Smooth muscle cell (in vitro differentiated cells): ENCODE measurements at regions not wholly inside any gene's neighbourhood (a gene's known extent, or its start where the extent isn't known, plus 50 kb on each side); places are given as distances from the start of the nearest gene placed in this dataset.

Experiments used
- DNase-seq: peaks from one replicate; lab custom pipeline; 2025; ENCODE audit not compliant: unreplicated experiment; lab: John Stamatoyannopoulos, UW
- H2AFZ ChIP-seq: fragments of 200-600 bp; sonication (generic); 2 replicates; pipeline ENCODE4 v1.6.0; 2016; ENCODE audit warnings: antibody characterized with exemption, low read depth, mild to moderate bottlenecking
- H3F3A ChIP-seq: fragments of 200-600 bp; sonication (generic); 2 replicates; pipeline ENCODE4 v1.6.0; 2017; ENCODE audit warnings: antibody characterized with exemption, low read depth
- H3K27ac ChIP-seq: fragments of 200-600 bp; sonication (generic); 2 replicates; pipeline ENCODE4 v1.5.1; 2016; ENCODE audit warnings: low read depth, mild to moderate bottlenecking
- H3K27me3 ChIP-seq: fragments of 200-600 bp; sonication (generic); 2 replicates; pipeline ENCODE4 v1.6.1; 2016; ENCODE audit warnings: low read depth, mild to moderate bottlenecking
- H3K36me3 ChIP-seq: fragments of 200-600 bp; sonication (generic); 2 replicates; pipeline ENCODE4 v1.5.1; 2016; ENCODE audit warnings: low read depth
- H3K4me1 ChIP-seq: fragments of 200-600 bp; sonication (generic); 2 replicates; pipeline ENCODE4 v1.5.1; 2016; ENCODE audit warnings: low read depth
- H3K4me2 ChIP-seq: fragments of 200-600 bp; sonication (generic); 2 replicates; pipeline ENCODE4 v1.6.0; 2016; ENCODE audit warnings: mild to moderate bottlenecking
- H3K4me3 ChIP-seq: fragments of 200-600 bp; sonication (generic); 2 replicates; pipeline ENCODE4 v1.5.1; 2016; ENCODE audit warnings: mild to moderate bottlenecking
- H3K79me2 ChIP-seq: fragments of 200-600 bp; sonication (generic); 2 replicates; pipeline ENCODE4 v1.6.0; 2016; ENCODE audit warnings: low read depth, mild to moderate bottlenecking
- H3K9ac ChIP-seq: fragments of 200-600 bp; sonication (generic); 2 replicates; pipeline ENCODE4 v1.6.0; 2016; ENCODE audit warnings: low read depth
- H3K9me3 ChIP-seq: fragments of 200-600 bp; sonication (generic); replicated peaks from 2 replicates; pipeline ENCODE4 v1.5.1; 2016; ENCODE audit warnings: low read depth
- H4K20me1 ChIP-seq: fragments of 200-600 bp; sonication (generic); 2 replicates; pipeline ENCODE4 v1.6.0; 2016; ENCODE audit warnings: low read depth
- CTCF ChIP-seq: fragments of 200-600 bp; sonication (generic); IDR thresholded peaks from 2 replicates; pipeline ENCODE4 v1.5.1; 2017; ENCODE audit warnings: borderline replicate concordance, mild to moderate bottlenecking, antibody characterized with exemption; ENCODE audit not compliant: insufficient read depth, poor library complexity, severe bottlenecking
- WGBS: methylation state at CpG from one replicate; pipeline ENCODE4 v1.1.7; 2016; ENCODE audit warnings: low lambda C conversion rate; 5-methylcytosine and 5-hydroxymethylcytosine counted together

DNA sequence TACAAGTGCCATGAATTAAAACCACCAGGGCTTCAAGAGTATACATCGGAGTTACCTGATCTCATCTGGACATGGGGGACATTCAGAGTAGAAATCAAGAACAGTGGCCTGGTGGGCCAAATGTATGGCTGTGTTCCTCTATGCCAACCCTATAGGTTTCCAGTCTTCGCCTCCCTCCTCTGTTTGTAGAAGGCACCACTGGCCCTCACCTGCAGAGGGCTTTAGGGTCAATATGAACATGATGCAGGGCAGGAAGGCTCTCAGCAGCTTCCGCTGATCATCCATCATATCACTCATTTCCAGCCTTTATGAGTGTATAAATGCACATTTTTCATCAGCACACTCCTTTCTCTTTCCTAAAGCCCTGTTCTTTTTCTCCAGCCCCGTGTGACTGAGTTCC, 555.5 kb upstream of the BRINP1 start:
- no peaks in the 10 kb centered on the region for H3K4me1 ChIP-seq
- no peak overlapping the region for H3K27ac ChIP-seq
- H3K79me2 ChIP-seq: no peaks in the 10 kb centered on the region
- H2AFZ ChIP-seq: no peak overlapping the region
- no peaks in the 10 kb centered on the region for H3K9me3 ChIP-seq
- DNase-seq: no peak
- no peaks in the 10 kb centered on the region for H4K20me1 ChIP-seq
- WGBS: 91% methylated on average over 4 of the region's 4 CpGs
- no peak overlapping the region for H3K4me2 ChIP-seq
- no peaks in the 10 kb centered on the region for H3F3A ChIP-seq
- H3K9ac ChIP-seq: no peak overlapping the region
- no peak for TF ChIP-seq CTCF
- H3K36me3 ChIP-seq: no peaks in the 10 kb centered on the region
- no peak overlapping the region for H3K4me3 ChIP-seq
- peaks cover 16% of the 10 kb centered on the region for H3K27me3 ChIP-seq

DNA sequence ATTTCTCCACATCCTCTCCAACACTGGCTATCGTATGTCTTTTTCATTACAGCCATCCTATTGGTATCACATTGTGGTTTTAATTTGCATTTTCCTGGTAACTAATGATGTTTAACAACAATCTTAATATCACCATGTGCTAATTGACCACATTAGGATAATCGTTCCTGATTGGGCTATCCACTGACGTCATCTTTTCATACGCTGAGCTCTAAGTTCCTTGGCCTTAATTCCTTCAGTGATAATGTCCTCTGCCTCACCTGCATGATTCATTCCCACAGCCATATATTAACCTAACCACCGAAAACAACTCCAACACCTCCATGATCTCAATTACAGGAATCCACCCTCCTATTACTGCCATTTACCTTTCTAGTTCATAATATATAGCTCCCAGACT, 547.9 kb upstream of the BRINP1 start:
- TF ChIP-seq CTCF: no peak
- Histone ChIP-seq H3K4me2 (no peak overlapping the region), H2AFZ (no peak overlapping the region)

GRCh38 chr9:119907056-119907455, 537.8 kb upstream of the BRINP1 start:
- H3K79me2 ChIP-seq: no peaks in the 10 kb centered on the region
- no peak overlapping the region for H2AFZ ChIP-seq
- no peak overlapping the region for H3K27ac ChIP-seq
- H3K4me2 ChIP-seq: no peak overlapping the region
- H3F3A ChIP-seq: no peaks in the 10 kb centered on the region
- H3K4me1 ChIP-seq: no peaks in the 10 kb centered on the region
- peaks cover 7% of the 10 kb centered on the region for H3K9me3 ChIP-seq
- no peak overlapping the region for H3K9ac ChIP-seq
- no peaks in the 10 kb centered on the region for H3K27me3 ChIP-seq
- no peaks in the 10 kb centered on the region for H4K20me1 ChIP-seq
- DNase-seq: no peak
- H3K36me3 ChIP-seq: no peaks in the 10 kb centered on the region
- TF ChIP-seq CTCF: no peak
- no peak overlapping the region for H3K4me3 ChIP-seq
- WGBS: 95% methylated on average over 1 of the region's 1 CpG

More for the DNA sequence above, 547.9 kb upstream of the BRINP1 start:
- no peak overlapping the region for H3K27ac ChIP-seq
- H3K27me3 ChIP-seq: peaks cover 12% of the 10 kb centered on the region
- no peak overlapping the region for H3K4me3 ChIP-seq
- H3F3A ChIP-seq: no peaks in the 10 kb centered on the region
- H3K9me3 ChIP-seq: no peaks in the 10 kb centered on the region
- H3K4me1 ChIP-seq: no peaks in the 10 kb centered on the region
- H4K20me1 ChIP-seq: no peaks in the 10 kb centered on the region
- H3K9ac ChIP-seq: no peak overlapping the region
- no peaks in the 10 kb centered on the region for H3K79me2 ChIP-seq
- H3K36me3 ChIP-seq: no peaks in the 10 kb centered on the region
- DNase-seq: no peak
- WGBS: 90% methylated on average over 5 of the region's 5 CpGs

GRCh38 chr9:119905724-119906123, 536.5 kb upstream of the BRINP1 start:
- WGBS: 100% methylated on average over 1 of the region's 1 CpG
- Histone ChIP-seq H2AFZ (no peak overlapping the region), H3K9me3 (peaks cover 7% of the 10 kb centered on the region), H3K4me1 (no peaks in the 10 kb centered on the region), H3K4me3 (no peak overlapping the region), H3F3A (no peaks in the 10 kb centered on the region), H3K36me3 (no peaks in the 10 kb centered on the region), H3K27me3 (no peaks in the 10 kb centered on the region), H4K20me1 (no peaks in the 10 kb centered on the region), H3K9ac (no peak overlapping the region), H3K27ac (no peak overlapping the region), H3K4me2 (no peak overlapping the region), H3K79me2 (no peaks in the 10 kb centered on the region)
- no peak for DNase-seq
- no peak for TF ChIP-seq CTCF
